Iris pigment epithelial cell (primary cell): ENCODE measurements at regions not wholly inside any gene's neighbourhood (a gene's known extent, or its start where the extent isn't known, plus 50 kb on each side); places are given as distances from the start of the nearest gene placed in this dataset.
"Not testable (repeated sequence)": the region's sequence is repeated elsewhere in the genome, so short reads cannot be mapped to it uniquely, and the experiment has no call there.

Experiments
- DNase-seq: peaks from one replicate; pipeline ENCODE4 v3.0.0-alpha.2; 2011; ENCODE audit warnings: low read depth

- peak; percentile 4 for DNase-seq
Measured at GRCh38 chr4:22573198-22573597, 57.3 kb upstream of the ADGRA3 start.

- no peak for DNase-seq
Measured at GRCh38 chr4:22573641-22574040, 57.8 kb upstream of the ADGRA3 start.

- no peak for DNase-seq
Measured at GRCh38 chr4:22574424-22574823, 58.6 kb upstream of the ADGRA3 start.

- no peak for DNase-seq
Measured at GRCh38 chr4:22574880-22575279, 59.0 kb upstream of the ADGRA3 start.

- no peak for DNase-seq
Measured at GRCh38 chr4:22587253-22587652, 71.4 kb upstream of the ADGRA3 start.

- no peak for DNase-seq
Measured at GRCh38 chr4:22593933-22594332, 78.1 kb upstream of the ADGRA3 start.

- DNase-seq: no peak
Measured at GRCh38 chr4:22595684-22596083, 79.8 kb upstream of the ADGRA3 start.

GRCh38 chr4:22596409-22596808 is 80.5 kb upstream of the ADGRA3 start:
- no peak for DNase-seq

- DNase-seq: no peak
Measured at GRCh38 chr4:22597471-22597870, 81.6 kb upstream of the ADGRA3 start.

GRCh38 chr4:22598113-22599047 is 82.5 kb upstream of the ADGRA3 start:
- not testable (repeated sequence) for DNase-seq

GRCh38 chr4:22599228-22599928 is 83.5 kb upstream of the ADGRA3 start:
- DNase-seq: not testable (repeated sequence)

- DNase-seq: not testable (repeated sequence)
Measured at GRCh38 chr4:22599929-22600432, 84.1 kb upstream of the ADGRA3 start.

- DNase-seq: not testable (repeated sequence)
Measured at GRCh38 chr4:22601638-22602037, 85.8 kb upstream of the ADGRA3 start.

GRCh38 chr4:22607382-22607781 is 85.4 kb upstream of the GBA3 start:
- peak; percentile 28 for DNase-seq

- not testable (repeated sequence) for DNase-seq
Measured at GRCh38 chr4:22609951-22610525, 82.7 kb upstream of the GBA3 start.

- no peak for DNase-seq
Measured at GRCh38 chr4:22614114-22614513, 78.6 kb upstream of the GBA3 start.

- DNase-seq: no peak
Measured at GRCh38 chr4:22616516-22616915, 76.2 kb upstream of the GBA3 start.

- peak; percentile 4 for DNase-seq
Measured at GRCh38 chr4:22620144-22620543, 72.6 kb upstream of the GBA3 start.

- DNase-seq: not testable (repeated sequence)
Measured at GRCh38 chr4:22621970-22622369, 70.8 kb upstream of the GBA3 start.

- DNase-seq: not testable (repeated sequence)
Measured at GRCh38 chr4:22624002-22624401, 68.7 kb upstream of the GBA3 start.

- DNase-seq: no peak
Measured at GRCh38 chr4:22625311-22625710, 67.4 kb upstream of the GBA3 start.

- not testable (repeated sequence) for DNase-seq
Measured at GRCh38 chr4:22627851-22628250, 64.9 kb upstream of the GBA3 start.
